GM12873 (cell line): ENCODE measurements at regions not wholly inside any gene's neighbourhood (a gene's known extent, or its start where the extent isn't known, plus 50 kb on each side); places are given as distances from the start of the nearest gene placed in this dataset.
A peak's percentile ranks its signal among the peaks of the same experiment; 100 is the strongest.

Experiments
- TF ChIP-seq, protein P1 (sequence below): IDR thresholded peaks from 2 replicates; pipeline ENCODE4 v1.5.1; 2012; ENCODE audit warnings: low read depth, mild to moderate bottlenecking, moderate library complexity, low read length, control low read depth; ENCODE audit not compliant: insufficient read depth; ENCODE audit errors: missing control alignments

DNA sequence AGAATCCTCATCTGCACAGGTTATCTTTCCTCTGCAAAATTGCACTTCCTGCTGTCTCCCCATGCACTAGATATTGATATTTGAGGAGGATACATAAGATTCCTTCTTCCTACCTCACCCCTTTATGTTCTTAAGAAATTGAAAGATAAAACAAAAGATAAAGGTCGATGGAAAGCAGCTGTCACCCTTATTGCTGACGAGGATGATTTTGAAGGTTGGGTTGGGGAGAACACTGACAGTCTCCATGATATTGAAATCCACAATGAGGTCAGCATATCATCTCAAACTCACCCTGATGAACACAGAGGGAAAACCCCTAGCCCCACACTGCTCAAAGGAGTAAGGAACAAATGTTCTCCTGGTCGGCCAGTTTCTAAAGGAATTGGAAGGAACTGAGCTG is 110.6 kb upstream of the FUT9 start:
- TF ChIP-seq, protein P1, sequence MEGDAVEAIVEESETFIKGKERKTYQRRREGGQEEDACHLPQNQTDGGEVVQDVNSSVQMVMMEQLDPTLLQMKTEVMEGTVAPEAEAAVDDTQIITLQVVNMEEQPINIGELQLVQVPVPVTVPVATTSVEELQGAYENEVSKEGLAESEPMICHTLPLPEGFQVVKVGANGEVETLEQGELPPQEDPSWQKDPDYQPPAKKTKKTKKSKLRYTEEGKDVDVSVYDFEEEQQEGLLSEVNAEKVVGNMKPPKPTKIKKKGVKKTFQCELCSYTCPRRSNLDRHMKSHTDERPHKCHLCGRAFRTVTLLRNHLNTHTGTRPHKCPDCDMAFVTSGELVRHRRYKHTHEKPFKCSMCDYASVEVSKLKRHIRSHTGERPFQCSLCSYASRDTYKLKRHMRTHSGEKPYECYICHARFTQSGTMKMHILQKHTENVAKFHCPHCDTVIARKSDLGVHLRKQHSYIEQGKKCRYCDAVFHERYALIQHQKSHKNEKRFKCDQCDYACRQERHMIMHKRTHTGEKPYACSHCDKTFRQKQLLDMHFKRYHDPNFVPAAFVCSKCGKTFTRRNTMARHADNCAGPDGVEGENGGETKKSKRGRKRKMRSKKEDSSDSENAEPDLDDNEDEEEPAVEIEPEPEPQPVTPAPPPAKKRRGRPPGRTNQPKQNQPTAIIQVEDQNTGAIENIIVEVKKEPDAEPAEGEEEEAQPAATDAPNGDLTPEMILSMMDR, result no peak

DNA sequence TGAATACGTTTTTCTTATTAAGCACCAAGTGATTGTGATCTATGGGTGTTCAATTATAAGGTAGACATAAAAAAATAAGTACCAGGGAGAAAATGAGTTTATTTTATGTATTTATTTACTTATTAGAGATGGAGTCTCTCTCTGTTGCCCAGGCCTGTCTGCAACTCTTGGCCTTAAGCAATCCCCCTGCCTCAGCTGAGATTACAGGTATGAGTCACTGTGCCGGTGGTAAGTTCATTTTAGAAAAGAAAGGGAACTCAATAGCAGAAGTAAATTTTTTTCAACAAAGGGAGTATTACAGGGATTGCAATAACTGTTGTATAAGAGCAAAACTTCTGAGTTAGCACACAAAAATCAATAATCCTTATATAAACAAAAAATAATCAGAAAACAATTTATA is 98.7 kb upstream of the FUT9 start:
- TF ChIP-seq, protein P1, result no peak

DNA sequence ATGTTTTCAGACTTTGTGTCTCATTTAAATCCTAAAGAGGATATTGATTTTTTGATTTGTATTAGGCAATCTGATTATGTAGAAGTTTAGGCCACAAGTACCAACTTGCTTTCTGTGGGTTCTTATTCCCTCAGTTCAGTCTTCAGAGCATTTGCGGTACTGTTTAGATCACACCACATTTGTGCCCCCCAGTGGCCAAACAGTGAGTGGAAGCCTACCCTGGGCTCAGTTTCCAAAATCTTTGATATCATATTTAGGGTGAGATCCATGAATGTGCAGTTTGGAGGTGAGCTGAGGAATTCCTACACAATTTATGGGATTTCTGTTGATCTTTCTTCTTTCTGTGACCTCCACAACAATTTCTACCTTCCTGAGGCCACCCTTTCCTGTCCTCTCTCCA is 92.3 kb upstream of the FUT9 start:
- TF ChIP-seq, protein P1, result peak; percentile 50

DNA sequence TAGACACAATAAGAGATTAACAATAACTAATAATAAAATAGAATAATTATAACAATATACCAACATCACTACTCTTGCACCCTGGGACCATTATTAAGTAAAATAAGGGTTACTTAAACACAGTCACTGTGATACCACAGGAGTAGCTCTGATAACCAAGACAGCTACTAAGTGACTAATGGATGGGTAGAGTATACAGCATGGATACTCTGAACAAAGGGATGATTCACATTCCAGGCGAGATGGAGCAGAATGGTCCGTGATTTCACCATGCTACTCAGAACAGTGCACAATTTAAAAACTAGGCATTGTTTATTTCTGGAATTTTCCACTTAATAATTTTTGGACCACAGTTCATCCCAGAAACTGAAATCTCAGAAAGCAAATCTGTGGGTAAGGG is 80.0 kb upstream of the FUT9 start:
- TF ChIP-seq, protein P1, result no peak

DNA sequence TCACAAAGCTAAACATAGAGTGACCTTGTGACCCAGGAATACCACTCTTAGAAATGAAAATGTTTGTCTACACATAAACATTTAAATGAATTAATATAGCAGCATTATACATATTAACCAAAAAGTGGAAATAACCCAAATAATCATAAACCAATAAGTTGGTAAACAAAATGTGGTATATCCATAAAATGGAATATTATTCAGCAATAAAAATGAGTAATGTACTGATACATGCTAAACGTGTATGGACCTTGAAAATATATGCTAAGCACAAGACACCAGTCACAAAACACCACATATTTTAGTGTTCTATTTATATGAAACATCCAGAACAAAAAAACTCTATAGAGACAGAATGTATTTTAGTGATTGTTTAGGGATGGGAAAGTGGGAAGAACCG is 68.9 kb upstream of the FUT9 start:
- TF ChIP-seq, protein P1, result no peak

DNA sequence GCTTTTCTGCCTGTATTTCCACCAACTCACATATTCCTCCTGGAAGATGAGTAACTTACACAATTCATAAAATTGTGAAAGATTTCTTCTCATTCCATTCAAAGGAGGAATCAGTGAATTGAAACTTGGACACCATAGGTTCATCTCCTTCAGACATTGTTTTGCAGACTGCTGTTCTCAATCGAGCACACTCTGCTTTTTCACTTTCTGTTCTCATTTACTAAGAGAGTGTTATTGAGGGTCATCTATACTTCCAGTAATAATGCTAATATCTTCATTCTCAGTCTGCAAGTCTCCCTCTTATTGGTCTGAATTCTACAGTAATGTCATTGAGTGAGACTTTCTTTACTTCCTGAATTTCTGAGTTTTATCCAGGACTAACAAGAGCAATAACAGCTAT is 67.5 kb upstream of the FUT9 start:
- TF ChIP-seq, protein P1, result no peak

DNA sequence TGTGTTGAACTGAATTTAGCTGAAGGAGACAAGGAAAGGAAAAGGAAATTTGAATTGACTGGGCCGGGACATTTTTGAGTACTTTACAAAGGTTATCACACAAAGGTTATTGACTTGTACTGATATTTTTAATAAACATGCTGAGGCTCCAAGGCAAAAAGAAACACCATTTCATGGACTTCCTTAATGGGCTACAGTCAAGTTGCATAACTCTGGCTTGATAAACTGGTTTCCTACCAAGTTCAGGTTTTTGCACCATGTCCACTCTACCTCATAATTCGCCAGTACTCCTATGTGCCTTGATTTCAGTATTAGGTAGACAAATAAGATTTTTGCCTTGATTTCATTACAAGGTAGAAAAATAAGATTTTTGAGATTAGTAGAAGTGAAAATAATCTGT is 65.8 kb upstream of the FUT9 start:
- TF ChIP-seq, protein P1, result no peak
